Stimulated activated CD4-positive, alpha-beta T cell treated with anti-CD3 and anti-CD28 coated beads, Interleukin-1b, Interleukin-23, amount 100 ng/mL, for 48 hours (primary cell): ENCODE measurements at regions not wholly inside any gene's neighbourhood (a gene's known extent, or its start where the extent isn't known, plus 50 kb on each side); places are given as distances from the start of the nearest gene placed in this dataset.

Experiments
- DNase-seq: peaks from one replicate; pipeline ENCODE4 v3.0.0-alpha.2; 2020

DNA sequence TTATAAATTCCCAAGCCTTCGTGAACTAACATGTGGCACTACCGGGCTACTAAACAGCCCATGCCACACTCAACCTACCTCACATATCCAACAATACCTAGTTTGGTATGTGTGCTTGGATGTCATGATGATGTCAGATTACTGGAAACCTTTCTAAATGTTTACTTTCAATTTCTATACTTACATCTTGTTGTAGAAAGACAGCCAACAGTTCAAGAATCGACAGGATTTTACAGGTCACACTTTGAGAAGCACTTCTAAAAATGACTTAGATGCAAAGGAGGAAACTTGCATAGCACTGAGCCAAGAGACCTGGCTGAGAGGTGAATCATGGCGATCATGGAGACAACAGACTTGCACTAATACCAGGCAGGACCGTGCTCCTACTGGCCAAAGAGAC lies 209.9 kb downstream of the COL4A1 start:
- DNase-seq = no peak

DNA sequence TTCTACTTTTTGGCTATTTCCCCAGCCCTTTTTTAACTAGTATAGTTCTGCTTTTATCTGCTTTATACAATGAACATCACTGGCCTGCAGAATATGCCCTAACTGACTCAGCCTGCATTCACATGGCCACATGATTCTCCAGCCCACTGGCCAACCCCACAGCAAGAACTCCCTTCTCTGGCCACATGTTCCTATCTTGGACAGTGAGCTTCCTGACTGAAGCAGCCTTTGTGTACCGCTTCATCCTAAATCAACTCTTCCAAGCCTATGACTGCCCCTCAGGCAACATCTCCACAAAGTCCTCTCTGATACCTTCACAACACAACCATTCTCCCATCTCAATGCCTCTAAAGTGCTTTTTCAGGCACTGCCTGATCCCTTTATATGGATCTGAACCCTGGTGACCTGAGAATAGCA lies 214.1 kb downstream of the COL4A1 start:
- DNase-seq = no peak

DNA sequence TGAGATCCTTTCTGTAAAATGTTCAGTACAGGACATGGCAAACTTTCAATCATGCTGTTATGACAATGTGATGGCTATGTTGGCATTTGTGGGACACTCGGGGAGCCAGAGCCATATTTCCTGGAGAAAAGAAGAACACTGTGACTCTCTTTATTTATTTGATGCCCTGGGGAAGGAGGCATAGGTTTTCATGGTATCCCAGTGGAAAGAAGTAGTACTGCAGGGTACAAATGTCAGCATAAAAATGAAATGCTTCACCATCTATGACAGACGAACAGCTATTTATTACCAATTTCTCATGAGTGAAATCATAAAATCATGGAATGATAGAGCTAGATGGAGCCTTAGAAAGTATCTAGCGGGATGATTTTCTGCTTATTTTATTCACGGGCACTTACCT lies 217.1 kb downstream of the COL4A1 start:
- DNase-seq = no peak

DNA sequence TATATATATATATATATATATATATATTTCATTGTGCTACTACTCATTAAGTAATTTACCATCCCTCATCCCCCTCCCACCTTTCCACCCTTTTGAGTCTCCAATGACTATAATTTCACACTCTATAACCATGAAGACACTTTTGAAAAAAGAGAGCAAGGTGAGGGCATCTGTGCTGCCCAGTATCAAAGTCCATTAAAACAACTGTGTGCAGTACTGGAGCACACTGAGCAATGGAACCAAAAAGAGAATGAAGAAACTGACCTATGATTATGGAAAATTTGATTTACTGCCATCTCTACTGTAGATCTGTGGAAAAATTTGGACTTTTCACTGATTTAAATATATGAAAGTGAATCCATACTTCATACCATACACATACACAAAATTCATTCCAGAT lies 217.9 kb downstream of the COL4A1 start:
- DNase-seq = no peak

DNA sequence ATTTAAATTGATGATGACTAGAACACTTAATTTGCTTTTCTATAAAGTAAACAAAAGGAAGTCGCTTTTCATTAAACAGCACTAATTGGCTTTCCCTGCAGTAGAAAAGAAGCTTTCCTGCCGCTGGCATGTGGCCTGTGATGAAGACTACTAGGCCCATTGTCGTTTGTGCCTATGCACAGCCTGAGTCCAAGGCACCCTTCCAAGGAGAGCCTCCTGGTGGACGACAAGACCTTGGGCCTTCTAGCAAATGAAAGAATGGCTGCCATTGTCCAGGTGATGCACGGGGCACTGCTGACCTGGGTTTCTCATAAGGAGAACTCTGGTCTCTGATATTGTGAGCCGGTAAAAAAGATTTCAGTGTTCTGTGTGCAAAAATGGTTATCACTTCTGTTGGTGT lies 233.0 kb downstream of the COL4A1 start:
- DNase-seq = no peak

DNA sequence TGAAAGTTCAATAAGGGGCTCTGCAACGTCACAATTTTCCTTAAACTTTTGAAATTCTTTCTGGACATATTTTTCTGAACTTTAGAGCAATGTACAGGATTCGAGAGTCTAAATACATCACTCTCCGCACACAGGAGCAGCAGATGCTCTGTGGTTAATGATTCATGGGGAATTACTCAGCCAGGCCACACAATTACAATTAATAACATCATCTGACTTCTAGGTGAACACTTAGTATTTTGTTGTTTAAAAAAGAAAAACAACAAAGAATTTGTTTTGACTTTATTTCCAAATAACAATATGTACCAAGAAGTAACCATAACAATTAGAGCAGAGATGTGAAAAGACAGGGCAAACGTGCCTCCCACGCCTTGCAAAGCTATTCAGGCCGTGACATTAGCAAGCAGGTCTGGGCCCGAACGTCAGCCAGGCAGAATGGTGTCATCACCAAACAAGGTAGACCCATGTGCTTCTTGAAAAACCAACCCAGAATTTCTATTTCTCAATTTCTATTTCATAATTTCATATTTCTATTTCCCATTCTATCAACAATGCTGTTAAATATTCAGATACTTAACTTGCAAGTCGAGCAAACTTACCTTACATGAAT lies 236.3 kb downstream of the COL4A1 start:
- no peak for DNase-seq

DNA sequence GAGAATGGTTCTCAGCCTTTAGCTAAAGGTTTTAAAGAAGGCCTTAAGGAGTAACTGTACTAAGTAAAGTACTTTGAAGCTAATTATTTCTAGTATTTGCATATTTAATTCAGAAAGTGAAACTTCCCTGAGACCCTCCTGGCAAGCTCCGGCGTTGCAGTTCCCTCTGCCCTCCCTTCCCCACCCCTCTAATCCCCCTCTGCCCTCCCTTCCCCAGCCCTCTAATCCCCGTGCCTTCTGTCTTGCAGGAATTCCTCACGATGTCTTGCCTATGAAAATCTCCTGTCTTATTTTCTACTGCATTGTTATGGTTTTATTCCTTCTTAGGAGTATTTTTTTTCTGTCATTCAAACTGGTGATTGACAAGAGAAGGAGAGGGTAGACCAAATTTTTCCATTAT lies 236.9 kb downstream of the COL4A1 start:
- DNase-seq = no peak

DNA sequence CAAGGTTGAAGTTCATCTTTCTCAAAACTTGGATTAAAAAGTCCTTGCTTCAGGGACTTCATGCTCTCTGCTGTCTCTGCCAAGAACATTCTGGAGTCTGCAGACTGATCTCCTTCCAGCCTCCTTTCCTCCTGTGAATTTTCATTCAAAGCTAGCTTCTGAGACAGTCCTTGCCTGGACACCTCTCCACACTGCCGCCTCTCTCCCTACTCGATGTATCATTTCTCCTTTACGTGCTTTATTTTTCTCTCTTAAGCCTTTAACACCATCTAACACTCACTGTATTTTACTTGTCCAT lies 238.8 kb downstream of the COL4A1 start:
- no peak for DNase-seq

DNA sequence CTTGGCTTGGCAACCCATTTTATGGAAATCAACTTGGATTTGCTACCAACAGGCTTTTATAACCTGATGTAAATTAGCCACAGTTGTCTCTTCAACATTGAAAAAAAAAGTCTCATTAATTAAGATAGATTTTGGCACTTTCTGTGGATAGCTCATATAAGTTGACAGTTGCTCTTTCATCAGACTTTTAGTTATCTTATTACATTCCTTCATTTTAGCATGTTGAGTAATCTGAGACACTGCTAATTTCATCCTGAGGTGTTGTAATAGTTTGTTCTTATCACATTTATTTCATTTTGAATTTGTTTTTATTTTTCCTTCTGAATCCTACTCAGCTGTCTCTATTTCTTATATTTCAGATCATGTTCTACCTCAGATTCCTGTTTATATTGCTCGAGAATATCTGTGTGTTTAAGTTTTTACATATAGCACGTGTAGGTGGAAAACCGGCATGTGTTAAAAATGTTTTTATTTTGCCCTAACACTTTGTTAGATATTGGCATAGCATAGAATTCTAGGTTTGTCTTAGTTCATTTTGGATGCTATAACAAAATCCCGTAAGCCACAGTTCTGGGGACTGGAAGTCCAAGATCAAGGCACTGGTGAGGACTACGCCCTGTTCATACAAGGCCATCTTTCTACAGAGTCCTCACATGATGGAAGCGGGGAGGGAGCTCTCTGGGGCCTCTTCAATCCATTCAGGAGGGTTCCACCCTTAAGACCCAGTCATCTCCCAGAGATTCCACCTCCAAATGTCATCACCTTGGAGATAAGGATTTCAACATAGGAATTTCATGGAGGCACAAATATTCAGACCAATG lies 239.4 kb downstream of the COL4A1 start:
- no peak for DNase-seq

DNA sequence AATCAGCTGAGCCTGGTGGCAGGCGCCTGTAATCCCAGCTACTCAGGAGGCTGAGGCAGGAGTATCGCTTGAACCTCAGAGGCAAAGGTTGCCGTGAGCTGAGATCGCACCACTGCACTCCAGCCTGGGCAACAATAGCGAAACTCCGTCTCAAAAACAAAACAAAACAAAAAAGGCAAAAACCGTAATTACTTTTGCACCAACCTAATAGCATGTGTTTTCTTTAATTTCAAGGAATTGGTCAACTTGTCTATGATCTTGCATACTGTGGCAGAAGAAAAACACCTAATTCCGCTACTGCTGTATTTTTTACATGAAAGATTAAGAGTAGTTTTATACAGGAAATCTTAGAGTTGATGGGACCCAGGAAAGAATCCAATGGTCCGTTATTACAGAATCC lies 241.2 kb downstream of the COL4A1 start:
- DNase-seq = no peak

DNA sequence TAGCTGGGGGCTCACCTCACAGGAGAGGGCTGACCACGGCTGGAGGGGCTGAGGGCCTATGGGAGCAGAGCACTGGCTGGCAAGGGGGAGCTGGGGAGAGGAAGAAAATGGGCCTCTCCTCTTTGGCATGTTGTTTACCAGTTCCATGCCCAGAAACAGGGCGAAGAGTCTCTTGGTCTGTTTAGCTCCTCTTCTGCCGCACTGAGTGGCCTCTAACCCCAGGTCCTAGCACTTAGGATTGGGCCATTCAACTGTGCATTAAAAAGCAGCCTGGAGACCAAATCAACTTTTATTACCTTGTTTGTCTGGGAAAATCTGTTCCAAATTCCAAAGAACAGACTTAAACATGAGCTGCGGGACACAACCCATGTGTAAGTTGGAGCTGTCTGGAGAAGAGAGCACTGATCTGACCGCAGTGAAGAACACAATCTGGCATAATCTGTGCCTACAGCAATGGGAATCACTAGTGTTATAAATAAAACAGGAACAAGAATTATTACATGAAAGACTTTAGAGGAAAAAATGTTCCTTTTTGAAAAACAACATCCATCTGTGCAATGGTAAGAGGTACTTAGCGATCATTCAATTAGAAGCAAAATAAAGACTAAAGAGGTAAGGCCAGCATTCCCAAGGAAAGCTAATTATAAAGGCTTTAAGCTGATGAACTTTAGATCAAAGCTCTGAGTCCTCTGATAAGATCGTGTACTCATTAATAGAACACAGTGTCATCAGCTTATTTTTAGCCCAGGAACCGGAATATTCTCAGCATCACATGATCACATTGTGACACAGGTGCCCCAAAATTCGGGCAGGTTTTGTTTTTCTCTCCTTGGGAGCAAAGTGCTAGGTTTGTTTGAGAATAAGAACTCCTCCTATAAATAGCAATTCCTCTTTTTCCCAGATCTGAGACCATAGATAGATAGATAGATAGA lies 243.2 kb downstream of the COL4A1 start:
- DNase-seq = no peak

DNA sequence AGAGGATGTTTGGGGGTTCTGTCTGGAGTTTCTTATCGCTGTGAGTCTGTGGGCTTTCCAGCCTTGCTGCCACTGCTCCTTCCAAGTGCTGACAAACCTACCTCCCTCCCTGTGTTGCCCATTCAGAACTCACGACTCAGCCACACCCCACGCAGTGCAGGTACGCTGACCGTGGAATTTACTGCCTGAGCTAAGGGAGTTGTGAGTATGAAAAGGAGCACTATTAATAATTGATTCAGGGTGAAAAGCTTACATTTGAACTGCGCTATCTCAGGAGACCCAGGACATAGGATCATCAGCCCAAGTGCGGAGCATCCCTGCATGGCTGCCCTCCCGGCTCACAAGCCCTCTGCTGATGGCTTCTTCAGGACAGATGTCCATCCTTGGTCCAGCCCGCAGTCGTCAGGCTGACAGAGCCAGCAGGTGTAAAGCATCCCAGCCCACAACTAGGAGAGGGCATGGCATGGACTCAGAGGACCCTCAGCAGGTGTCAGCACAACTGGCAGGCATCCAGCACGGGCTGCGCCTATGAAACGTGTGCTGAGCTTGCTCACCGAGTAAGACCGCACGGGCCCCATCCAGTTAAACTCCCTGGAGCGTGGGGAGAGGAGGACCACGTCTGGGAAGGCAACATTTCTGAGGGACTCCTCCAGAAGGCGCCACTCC lies 244.0 kb downstream of the COL4A1 start:
- no peak for DNase-seq

DNA sequence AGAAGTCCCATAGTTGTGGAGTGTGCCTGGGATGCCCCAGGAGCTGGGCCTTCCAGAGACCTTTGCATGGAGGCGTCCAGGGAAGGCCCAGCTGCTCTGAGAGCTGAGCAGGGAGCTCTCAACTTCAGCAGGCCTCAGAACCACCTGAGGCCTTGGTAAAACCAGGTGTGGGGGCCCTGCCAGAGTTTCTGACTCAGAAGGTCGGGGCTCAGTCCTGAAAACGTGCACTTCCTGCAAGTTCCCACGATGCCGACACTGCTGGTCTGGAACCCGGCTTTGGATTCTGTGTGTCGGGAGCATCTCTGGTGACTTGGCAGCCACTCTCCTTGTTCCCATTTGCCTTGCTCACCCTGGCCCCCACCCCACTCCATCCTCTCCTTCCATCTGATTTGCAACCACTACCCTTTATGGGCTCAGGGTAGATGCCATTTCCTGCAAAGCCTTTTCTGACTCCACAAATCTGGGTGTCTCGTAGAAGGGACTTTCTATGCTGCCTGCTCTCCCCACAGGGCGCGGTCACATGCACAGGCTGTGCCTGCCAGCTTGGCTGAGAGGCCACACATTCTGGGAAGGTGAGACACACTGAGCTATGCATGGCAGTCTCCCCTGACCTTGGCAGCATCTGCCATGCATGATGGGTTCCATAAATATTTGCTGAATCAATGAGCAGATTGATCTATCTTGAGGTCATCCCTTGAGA lies 244.7 kb downstream of the COL4A1 start:
- DNase-seq = no peak

DNA sequence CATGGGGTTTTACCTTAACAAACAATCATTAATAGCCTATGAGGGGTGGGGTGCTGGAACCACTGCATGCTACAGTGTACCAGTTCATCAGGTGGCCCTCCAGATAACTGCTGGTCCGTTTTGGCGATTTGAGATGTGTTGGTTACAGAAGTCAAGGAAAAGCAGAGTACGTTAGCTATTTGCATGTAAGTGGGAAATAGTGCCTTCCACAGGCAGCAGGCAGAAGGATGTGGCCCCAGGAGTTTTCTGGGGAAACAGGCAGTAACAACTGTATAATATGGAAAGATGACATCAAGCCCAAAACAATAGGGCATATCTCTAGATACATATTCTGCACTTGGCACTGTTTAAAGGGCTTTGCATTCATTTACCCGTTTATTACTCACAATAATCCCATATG lies 245.7 kb downstream of the COL4A1 start:
- DNase-seq = no peak

DNA sequence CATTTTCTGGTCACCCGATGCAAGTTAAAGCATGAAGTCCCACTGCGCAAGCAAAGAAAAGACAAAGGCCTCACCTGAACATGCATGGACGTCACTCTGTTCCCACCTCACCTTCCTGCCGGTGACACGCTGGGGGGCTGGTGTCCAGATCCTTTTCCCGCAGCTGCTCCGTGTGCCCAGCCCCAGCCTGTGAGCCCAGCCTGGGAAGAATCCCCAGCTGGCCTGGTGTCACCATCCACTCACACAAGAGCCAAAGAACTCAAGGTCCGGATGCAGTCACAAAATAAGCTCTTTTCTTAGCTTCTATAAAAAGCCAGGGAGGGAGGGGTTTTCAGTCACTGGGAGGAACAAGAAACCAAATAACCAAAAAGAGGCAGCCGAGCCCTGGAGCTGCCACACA lies 249.9 kb downstream of the COL4A1 start:
- no peak for DNase-seq

DNA sequence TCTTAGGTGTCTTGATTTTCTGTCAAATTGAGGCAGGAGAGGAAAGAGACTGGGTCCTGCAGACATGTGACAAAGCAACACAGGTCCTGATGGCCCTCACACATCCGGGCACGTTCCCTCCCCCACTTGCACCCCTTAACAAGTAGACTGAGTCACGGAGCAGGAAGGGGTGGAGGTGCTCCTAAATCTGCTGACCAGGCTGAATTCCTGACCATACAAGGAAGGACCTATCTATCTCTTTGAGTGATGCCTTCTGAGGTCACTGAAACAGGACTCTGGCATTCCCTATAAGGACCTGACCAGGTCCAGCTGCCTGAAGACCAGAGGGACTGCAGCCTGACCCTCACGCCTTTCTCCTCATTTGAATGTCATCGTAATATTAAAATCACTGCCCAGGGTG lies 250.3 kb downstream of the COL4A1 start:
- no peak for DNase-seq

DNA sequence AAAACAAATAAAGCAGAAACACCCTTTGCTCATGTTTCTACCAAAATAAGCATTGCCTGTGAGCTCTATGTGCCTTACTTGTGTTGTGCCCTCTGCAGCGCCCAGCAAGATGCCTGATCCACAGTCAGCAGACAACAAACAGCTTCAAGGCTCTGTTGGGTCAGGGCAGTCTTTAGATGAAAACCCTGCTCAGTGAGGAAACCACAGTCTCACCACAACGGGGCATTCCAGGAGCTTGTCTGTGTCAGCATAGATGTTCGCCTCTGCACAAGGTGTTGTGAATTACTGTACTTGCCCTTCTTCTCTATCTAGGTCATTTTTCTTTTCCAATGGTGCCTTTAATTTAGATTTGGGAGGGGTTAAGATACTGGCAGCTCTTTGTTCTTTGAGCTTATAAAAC lies 251.9 kb downstream of the COL4A1 start:
- DNase-seq = no peak

DNA sequence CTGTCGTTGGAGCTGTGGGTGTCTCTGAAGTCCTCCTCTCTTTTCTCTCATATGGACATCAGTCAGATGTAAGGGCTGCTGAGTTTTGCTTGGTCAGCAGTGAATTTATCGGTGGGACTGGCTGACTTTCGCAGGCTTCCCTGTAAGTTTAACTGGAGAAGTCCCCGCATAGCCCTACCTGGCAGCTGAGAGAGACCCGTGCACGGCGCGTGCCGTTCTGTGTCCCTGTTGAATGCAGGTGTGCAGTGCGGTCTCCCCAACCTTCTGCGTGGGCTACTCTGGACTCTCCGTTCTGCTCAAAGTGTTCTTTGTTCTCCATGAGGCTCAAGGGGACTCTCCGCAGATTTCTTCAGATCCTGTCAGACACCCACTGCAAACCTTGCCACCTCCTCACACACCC lies 252.9 kb downstream of the COL4A1 start:
- no peak for DNase-seq

DNA sequence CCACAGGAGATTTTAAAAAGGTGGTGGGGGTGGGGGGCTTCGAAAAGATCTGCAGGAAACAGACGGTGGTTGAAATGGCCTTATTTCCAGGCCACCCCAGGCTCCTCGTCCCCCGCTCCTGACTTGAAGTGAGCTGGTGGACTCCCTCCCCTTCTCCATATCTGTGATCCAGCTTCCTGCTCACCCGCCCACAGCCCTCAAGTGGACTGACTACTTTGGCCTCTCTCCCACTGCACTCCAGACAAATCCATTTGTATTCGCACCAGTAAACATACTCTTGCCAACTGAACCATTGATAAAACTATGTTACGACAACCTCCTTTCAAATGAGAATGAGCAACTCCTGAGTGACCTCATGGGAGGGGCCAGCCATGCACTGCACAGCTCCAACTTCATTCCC lies 259.5 kb downstream of the COL4A1 start:
- DNase-seq = no peak

DNA sequence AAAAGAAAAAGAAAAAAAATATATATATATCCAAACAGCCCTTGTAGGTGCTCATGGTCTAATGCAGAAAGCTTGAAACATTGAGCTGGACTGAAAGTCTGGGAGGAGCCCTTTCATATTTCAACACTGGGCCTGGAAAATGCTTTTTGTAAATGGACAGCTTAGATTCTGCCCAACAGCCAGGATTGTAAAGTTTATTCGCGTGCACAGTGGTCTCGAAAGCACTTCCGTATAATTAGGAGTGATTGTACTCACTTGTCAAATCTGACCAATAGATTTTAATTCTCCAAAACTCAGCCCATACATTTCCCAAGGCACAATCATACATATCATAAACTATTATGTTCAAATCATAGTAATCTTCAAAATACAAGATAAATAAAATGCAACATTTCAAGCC lies 260.1 kb downstream of the COL4A1 start:
- no peak for DNase-seq

DNA sequence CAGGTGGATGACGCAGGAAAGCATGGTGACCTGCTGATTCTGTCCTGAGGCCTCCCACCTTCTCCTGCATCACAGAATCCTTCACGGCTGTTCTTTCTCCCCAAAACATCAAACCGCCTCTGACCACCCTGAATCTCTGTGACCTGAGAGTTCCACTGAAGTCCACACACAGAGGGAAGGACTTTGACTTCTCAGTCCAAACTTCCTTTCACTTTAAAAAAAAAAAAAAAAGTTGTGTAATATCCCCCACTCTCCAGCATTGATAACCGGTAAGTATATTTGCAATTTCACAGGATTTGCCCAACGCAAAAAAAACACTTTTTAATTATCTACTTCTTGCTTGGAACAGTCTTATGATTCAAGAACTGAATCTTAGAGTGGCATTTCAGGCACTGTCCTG lies 259.5 kb upstream of the IRS2 start:
- no peak for DNase-seq

DNA sequence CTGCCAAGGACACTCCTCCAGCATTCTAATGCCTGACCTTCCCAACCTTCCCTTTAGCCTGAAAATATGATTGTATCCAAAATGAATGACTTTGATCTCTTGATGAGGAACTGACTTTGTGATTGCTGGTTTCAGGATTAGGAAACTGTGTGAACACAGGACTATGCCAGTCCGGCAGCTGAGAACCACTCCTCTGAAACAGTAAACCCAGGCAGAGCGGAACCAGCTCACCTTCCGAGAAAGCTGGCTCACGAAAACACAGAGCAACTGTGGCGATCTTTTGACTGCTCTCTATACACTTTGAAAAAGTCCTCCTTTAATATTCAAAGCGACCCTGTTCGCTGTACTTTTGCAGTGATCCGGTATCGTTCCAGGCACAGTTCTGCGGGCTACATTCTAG lies 258.8 kb upstream of the IRS2 start:
- no peak for DNase-seq
